ENCODE measurements at regions not wholly inside any gene's neighbourhood (a gene's known extent, or its start where the extent isn't known, plus 50 kb on each side); places are given as distances from the start of the nearest gene placed in this dataset.

DNA sequence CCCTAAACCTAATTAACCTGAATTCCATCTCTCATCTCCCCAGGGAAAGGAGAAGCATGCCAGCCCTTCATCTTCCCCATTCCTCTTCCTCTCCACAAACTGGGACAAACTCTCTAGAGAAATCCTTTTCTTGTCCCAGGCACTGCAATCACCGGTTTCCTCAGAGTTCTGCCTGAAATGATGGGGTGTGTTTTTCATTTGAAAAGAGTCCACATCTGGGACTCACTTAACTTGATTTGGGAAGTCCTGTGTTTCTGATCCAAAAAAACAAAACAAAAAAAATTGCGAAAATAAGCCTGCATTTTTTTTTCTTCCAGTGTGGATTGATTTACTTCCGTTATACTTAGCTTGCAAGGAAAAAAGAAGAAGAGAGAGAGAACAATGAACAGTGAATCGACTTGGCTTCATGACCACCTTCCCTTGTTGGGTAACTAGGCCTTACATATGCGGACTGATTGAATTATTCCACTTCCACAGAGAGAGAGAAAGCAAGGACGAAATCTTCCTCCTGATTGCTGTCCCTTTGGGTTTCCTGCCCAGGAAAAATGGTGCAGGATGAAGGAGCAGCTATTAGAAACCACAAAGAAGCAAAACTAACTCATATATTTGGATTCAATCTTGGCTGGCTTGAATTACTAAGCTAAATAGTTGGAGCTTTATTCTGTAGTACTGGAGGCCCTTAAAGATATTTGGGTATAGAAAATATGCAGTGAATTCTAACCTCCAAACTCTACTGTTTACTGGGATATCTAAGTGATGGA is 506.2 kb upstream of the TBX3 start:
- no peak overlapping the region for H3K27ac ChIP-seq
- no peak for TF ChIP-seq ZFX (IDR thresholded peaks at IDR 0.05)
- TF ChIP-seq, protein P1, sequence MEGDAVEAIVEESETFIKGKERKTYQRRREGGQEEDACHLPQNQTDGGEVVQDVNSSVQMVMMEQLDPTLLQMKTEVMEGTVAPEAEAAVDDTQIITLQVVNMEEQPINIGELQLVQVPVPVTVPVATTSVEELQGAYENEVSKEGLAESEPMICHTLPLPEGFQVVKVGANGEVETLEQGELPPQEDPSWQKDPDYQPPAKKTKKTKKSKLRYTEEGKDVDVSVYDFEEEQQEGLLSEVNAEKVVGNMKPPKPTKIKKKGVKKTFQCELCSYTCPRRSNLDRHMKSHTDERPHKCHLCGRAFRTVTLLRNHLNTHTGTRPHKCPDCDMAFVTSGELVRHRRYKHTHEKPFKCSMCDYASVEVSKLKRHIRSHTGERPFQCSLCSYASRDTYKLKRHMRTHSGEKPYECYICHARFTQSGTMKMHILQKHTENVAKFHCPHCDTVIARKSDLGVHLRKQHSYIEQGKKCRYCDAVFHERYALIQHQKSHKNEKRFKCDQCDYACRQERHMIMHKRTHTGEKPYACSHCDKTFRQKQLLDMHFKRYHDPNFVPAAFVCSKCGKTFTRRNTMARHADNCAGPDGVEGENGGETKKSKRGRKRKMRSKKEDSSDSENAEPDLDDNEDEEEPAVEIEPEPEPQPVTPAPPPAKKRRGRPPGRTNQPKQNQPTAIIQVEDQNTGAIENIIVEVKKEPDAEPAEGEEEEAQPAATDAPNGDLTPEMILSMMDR (conservative IDR thresholded peaks at IDR 0.05): no peak

DNA sequence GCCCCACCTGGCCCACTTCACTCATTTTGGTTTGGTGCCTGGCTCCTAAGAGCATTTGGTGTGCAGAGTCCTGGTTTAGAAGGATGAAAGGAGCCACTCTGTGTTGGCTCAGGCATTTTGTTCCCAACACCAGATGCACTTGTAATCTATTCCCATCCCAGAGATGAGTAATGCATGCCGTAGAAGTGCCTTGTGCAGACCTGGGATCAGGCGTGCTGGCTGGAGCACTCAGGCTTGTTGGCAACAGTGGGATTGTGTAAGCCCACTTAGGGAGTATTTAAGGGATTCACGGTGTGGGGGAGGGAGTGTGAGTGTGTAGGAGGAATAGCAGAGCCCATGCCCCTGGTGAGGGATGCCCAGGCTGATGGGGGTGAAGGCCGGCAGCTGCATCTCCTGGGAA is 501.5 kb upstream of the TBX3 start:
- TF ChIP-seq ZFX (IDR thresholded peaks at IDR 0.05): no peak
- TF ChIP-seq, protein P1 (conservative IDR thresholded peaks at IDR 0.05): no peak
- H3K27ac ChIP-seq: no peak overlapping the region

DNA sequence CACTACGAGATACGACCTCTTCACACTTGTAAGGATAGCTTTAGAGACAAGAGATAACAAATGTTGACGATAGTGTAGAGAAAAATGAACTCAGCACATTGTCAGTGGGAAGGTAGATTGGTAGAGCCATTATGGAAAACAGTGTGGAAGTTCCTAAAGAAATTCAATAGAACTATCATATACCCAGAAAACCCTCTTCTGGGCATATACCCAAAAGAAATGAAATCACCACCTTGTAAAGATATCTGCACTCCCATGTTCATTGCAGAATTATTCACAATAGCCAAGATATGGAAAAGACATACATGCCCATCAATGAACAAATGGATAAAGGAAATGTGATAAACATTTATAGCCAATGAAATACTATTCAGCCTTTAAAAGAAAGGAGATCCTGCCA is 499.8 kb upstream of the TBX3 start:
- no peak overlapping the region for H3K27ac ChIP-seq
- no peak for TF ChIP-seq ZFX (IDR thresholded peaks at IDR 0.05)
- TF ChIP-seq, protein P1 (conservative IDR thresholded peaks at IDR 0.05): no peak

DNA sequence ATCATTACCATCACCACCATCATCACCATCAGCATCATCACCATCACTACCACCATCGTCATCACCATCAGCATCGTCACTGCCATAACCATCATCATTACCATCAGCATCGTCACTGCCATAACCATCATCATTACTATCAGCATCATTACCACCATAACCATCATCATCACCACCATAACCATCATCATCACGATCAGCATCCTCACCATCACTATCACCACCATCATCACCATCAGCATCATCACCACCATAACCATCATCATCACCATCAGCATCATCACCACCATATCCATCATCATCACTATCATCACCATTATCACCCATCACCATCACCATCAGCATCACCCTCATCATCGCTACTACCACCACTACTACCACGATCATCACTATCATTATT is 493.9 kb upstream of the TBX3 start:
- no peak overlapping the region for H3K27ac ChIP-seq
- TF ChIP-seq, protein P1 (conservative IDR thresholded peaks at IDR 0.05): no peak
- TF ChIP-seq ZFX (IDR thresholded peaks at IDR 0.05): no peak

DNA sequence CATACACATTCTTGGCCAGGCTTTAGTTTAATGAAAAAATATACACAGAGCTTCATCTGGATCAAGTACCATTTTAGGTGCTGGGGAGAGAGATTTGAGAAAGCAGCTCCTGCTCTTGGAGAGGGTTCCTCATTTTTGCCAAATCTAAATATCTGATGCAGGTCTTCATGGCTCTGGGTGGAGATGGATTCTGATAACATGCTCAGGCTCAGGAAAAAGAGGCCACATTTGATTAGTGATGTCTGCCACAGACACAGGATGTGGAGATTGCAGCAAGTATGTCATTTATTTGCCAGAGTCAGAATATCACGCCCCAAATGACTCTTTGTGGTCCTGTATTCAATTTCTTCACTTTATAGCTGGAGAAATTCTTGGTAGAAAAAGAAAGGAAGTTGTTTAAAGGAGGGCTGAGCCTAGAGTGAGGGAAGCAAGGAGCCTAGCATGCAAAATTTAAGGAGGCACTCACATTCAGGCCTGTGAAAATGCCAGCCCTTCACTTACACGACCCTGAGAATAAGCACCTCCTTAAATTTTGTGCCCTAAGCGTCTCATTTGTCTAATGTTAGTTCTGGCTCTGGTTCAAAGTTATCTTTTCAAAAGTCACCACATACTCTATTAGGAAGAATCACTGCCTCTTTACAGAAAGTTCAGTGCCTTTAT is 492.9 kb upstream of the TBX3 start:
- no peak for TF ChIP-seq ZFX (IDR thresholded peaks at IDR 0.05)
- TF ChIP-seq, protein P1 (conservative IDR thresholded peaks at IDR 0.05): no peak
- H3K27ac ChIP-seq: no peak overlapping the region

DNA sequence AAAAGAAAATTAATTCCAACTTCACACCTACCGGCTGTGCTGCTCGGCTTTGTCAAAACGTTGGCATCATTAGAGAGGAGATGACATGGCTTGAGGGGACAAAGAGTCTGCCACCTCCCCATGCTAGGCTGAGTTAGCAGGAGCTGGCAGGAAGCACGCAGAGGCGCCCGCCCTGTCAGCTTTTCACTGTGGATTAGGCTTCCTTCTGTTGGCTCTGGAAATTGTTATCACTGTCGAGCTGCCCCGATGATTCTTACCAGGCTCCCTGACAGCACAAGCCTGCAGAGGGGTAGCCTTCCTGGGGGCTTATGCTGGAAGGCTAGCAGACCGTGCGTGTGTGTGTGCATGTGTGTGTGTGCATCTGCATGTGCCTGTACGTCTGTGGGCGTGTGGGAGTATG is 490.9 kb upstream of the TBX3 start:
- TF ChIP-seq ZFX (IDR thresholded peaks at IDR 0.05): no peak
- TF ChIP-seq, protein P1 (conservative IDR thresholded peaks at IDR 0.05): no peak
- no peak overlapping the region for H3K27ac ChIP-seq

DNA sequence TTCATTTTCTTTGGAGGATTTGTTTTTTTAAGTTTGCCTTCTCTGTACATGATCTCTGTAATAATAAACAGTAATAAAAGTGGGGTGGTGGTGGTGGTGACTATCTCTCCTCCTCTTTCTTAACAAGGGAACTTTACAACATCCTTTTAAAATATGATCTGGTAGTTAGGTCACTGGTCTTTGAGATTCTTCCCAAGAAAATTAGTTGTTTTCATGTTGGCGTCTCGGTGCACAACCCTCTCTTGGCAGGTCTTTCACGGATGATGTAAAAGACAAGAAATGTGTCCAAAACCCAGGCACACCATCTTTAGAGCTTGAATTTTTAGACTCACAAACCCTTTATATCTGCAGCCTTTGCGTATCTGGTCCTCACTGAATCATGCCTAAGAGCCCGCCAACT is 488.5 kb upstream of the TBX3 start:
- no peak for TF ChIP-seq ZFX (IDR thresholded peaks at IDR 0.05)
- TF ChIP-seq, protein P1 (conservative IDR thresholded peaks at IDR 0.05): no peak

More for the DNA sequence above, 488.5 kb upstream of the TBX3 start:
- H3K27ac ChIP-seq: no peak overlapping the region

Measured in C4-2B (cell line).